Small intestine (tissue), 7 donors: ENCODE measurements at regions not wholly inside any gene's neighbourhood (a gene's known extent, or its start where the extent isn't known, plus 50 kb on each side); places are given as distances from the start of the nearest gene placed in this dataset.
"Not testable (repeated sequence)": the region's sequence is repeated elsewhere in the genome, so short reads cannot be mapped to it uniquely, and the experiment has no call there.

Experiments used
- DNase-seq, 2 donors: peaks; one replicate each; pipeline versions ENCODE4 v3.0.0 to v3.0.0-alpha.2; 2013
- FAIRE-seq: peaks from 2 replicates; lab custom pipeline; 2012; peaks lifted over from hg19 to GRCh38; lab: Jason Lieb, UNC
- H3K27ac ChIP-seq, 3 donors: one replicate each; pipeline ENCODE4 v1.5.1; 2013; ENCODE audit warnings: low read length in 2 of 3, mild to moderate bottlenecking in 2 of 3, control low read depth in 1 of 3, inconsistent platforms in 1 of 3, low read depth in 1 of 3, moderate library complexity in 1 of 3
- H3K27me3 ChIP-seq, 3 donors: one replicate each; pipeline ENCODE4 v1.6.1; 2013; ENCODE audit warnings: low read length in 3 of 3, inconsistent platforms in 1 of 3; ENCODE audit not compliant: control insufficient read depth in 3 of 3, insufficient read depth in 3 of 3
- H3K36me3 ChIP-seq, 3 donors: one replicate each; pipeline ENCODE4 v1.6.1; 2013; ENCODE audit warnings: low read length in 3 of 3, inconsistent platforms in 1 of 3, low read depth in 1 of 3, mild to moderate bottlenecking in 1 of 3, moderate library complexity in 1 of 3; ENCODE audit not compliant: control insufficient read depth in 3 of 3, insufficient read depth in 2 of 3
- H3K4me1 ChIP-seq, 3 donors: one replicate each; pipeline ENCODE4 v1.6.1; 2013; ENCODE audit warnings: low read length in 2 of 3, inconsistent platforms in 1 of 3, low read depth in 1 of 3, mild to moderate bottlenecking in 1 of 3, moderate library complexity in 1 of 3; ENCODE audit not compliant: control insufficient read depth in 3 of 3, insufficient read depth in 2 of 3
- H3K4me3 ChIP-seq, 3 donors: one replicate each; pipeline ENCODE4 v1.5.1; 2013; ENCODE audit warnings: low read length in 3 of 3, control low read depth in 1 of 3, inconsistent platforms in 1 of 3, low read depth in 1 of 3, mild to moderate bottlenecking in 1 of 3, moderate library complexity in 1 of 3
- H3K9me3 ChIP-seq, 2 donors: one replicate each; pipeline ENCODE4 v1.6.1; 2013; ENCODE audit warnings: low read depth in 1 of 2, low read length in 1 of 2; ENCODE audit not compliant: control insufficient read depth in 2 of 2, insufficient read depth in 1 of 2
- WGBS, 3 donors: extraction: QIAGEN DNeasy Blood & Tissue Kit; methylation state at CpG; one replicate each; pipeline ENCODE4 v1.1.7; 2013; 5-methylcytosine and 5-hydroxymethylcytosine counted together
- donor health status: healthy with polysubstance abuse.
- donor health status: control.
- donor health status: control.
- donor health status: Bipolar disorder and iron deficiency.
- donor health status: healthy.

- H3K36me3 ChIP-seq, H3K4me3 ChIP-seq, H3K27me3 ChIP-seq, H3K4me1 ChIP-seq, DNase-seq, H3K27ac ChIP-seq, FAIRE-seq: not testable (repeated sequence)
- peaks cover 4 to 27% of the 10 kb centered on the region in 2 donors for H3K9me3 ChIP-seq
- 73 to 82% (median 79%) methylated on average over 73 to 76 of the region's 76 CpGs for WGBS, 3 donors
Observed at GRCh38 chr22:10741776-10742630, 4786.0 kb upstream of the OR11H1 start.

GRCh38 chr22:10746382-10746781, 4781.6 kb upstream of the OR11H1 start:
- not testable (repeated sequence) for H3K4me3 ChIP-seq, FAIRE-seq, DNase-seq, H3K27me3 ChIP-seq, H3K4me1 ChIP-seq, H3K36me3 ChIP-seq, H3K27ac ChIP-seq
- 76 to 78% (median 77%) methylated on average over 5 of the region's 5 CpGs for WGBS, 3 donors
- H3K9me3 ChIP-seq, result peaks cover 7 to 17% of the 10 kb centered on the region in 2 donors

GRCh38 chr22:10747227-10747626, 4780.8 kb upstream of the OR11H1 start:
- H3K9me3 ChIP-seq, result peaks cover 3 to 12% of the 10 kb centered on the region in 2 donors
- not testable (repeated sequence) for H3K27me3 ChIP-seq, H3K36me3 ChIP-seq, H3K4me3 ChIP-seq, DNase-seq, H3K4me1 ChIP-seq, FAIRE-seq, H3K27ac ChIP-seq
- WGBS, 3 donors, result 50 to 64% (median 58%) methylated on average over 6 of the region's 6 CpGs

GRCh38 chr22:10748751-10749150, 4779.2 kb upstream of the OR11H1 start:
- H3K36me3 ChIP-seq, H3K4me1 ChIP-seq, H3K9me3 ChIP-seq, FAIRE-seq, H3K27me3 ChIP-seq, H3K27ac ChIP-seq, H3K4me3 ChIP-seq, DNase-seq: not testable (repeated sequence)

GRCh38 chr22:10749423-10749822, 4778.6 kb upstream of the OR11H1 start:
- FAIRE-seq, H3K36me3 ChIP-seq, H3K27me3 ChIP-seq, H3K4me1 ChIP-seq, DNase-seq, H3K27ac ChIP-seq, H3K4me3 ChIP-seq: not testable (repeated sequence)
- 36 to 41% (median 38%) methylated on average over 2 of the region's 2 CpGs for WGBS, 3 donors
- H3K9me3 ChIP-seq, result peaks cover 3 to 10% of the 10 kb centered on the region in 2 donors

GRCh38 chr22:10753566-10753965, 4774.4 kb upstream of the OR11H1 start:
- H3K9me3 ChIP-seq, result peaks cover 3 to 10% of the 10 kb centered on the region in 2 donors
- FAIRE-seq, H3K36me3 ChIP-seq, DNase-seq, H3K4me1 ChIP-seq, H3K27ac ChIP-seq, H3K27me3 ChIP-seq, H3K4me3 ChIP-seq: not testable (repeated sequence)
- 62 to 69% (median 67%) methylated on average over 1 of the region's 1 CpG for WGBS, 3 donors

GRCh38 chr22:10755350-10755749, 4772.6 kb upstream of the OR11H1 start:
- WGBS, 3 donors, result 38 to 47% (median 47%) methylated on average over 3 of the region's 3 CpGs
- not testable (repeated sequence) for H3K27me3 ChIP-seq, H3K36me3 ChIP-seq, H3K27ac ChIP-seq, FAIRE-seq, H3K4me1 ChIP-seq, H3K9me3 ChIP-seq, DNase-seq, H3K4me3 ChIP-seq

GRCh38 chr22:10760418-10760817, 4767.6 kb upstream of the OR11H1 start:
- H3K9me3 ChIP-seq, DNase-seq, H3K27me3 ChIP-seq, H3K4me1 ChIP-seq, H3K36me3 ChIP-seq, H3K27ac ChIP-seq, H3K4me3 ChIP-seq, FAIRE-seq: not testable (repeated sequence)
- 42 to 47% (median 46%) methylated on average over 5 of the region's 5 CpGs for whole genome bisulfite sequencing, 3 donors
